ENCODE measurements at regions not wholly inside any gene's neighbourhood (a gene's known extent, or its start where the extent isn't known, plus 50 kb on each side); places are given as distances from the start of the nearest gene placed in this dataset.

- H3K4me1 ChIP-seq: no peaks in the 10 kb centered on the region
- FAIRE-seq: no peak
- no peak overlapping the region for H3K4me3 ChIP-seq
- no peaks in the 10 kb centered on the region for H3K9me3 ChIP-seq
- H3K27ac ChIP-seq: no peak overlapping the region
- no peak overlapping the region for H3K4me2 ChIP-seq
- TF ChIP-seq POLR2AphosphoS2 (conservative IDR thresholded peaks at IDR 0.05; ENCODE audit: low read length): no peak
- no peak for TF ChIP-seq POLR2A (IDR thresholded peaks at IDR 0.05; ENCODE audit: low read length)
- TF ChIP-seq MYC (IDR thresholded peaks at IDR 0.05; ENCODE audit: borderline replicate concordance, low read length): no peak
- TF ChIP-seq SMC3 (IDR thresholded peaks at IDR 0.05): no peak
- no peak for TF ChIP-seq MAZ (IDR thresholded peaks at IDR 0.05; ENCODE audit: borderline replicate concordance, low read depth, low read length)
- TF ChIP-seq PHF8 (IDR thresholded peaks at IDR 0.05; ENCODE audit: borderline replicate concordance, low read depth): no peak
- no peak for TF ChIP-seq NFE2L2 (conservative IDR thresholded peaks at IDR 0.05; ENCODE audit: low read length)
- TF ChIP-seq HDAC2 (IDR thresholded peaks at IDR 0.05): no peak
- no peak for TF ChIP-seq JUNB (IDR thresholded peaks at IDR 0.05)
- TF ChIP-seq ZNF302 (CRISPR knock-in tag; IDR thresholded peaks at IDR 0.05): no peak
- no peak for TF ChIP-seq TFCP2L1 (CRISPR knock-in tag; IDR thresholded peaks at IDR 0.05)
- no peak for TF ChIP-seq TP53 (CRISPR knock-in tag; IDR thresholded peaks at IDR 0.05)
- TF ChIP-seq FOXS1 (CRISPR knock-in tag; IDR thresholded peaks at IDR 0.05): no peak
- ATAC-seq: no peak
- ChIA-PET CTCF (no interaction called here), POLR2A (no interaction called here)
- no peak for DNase-seq (ENCODE audit: low read depth in 1 of 2, low spot score in 1 of 2)
These were observed 667.1 kb downstream of the TENT5A start for GRCh38 chr6:81085431-81085790.

- ATAC-seq (no peak), FAIRE-seq (no peak), DNase-seq (ENCODE audit: low read depth in 1 of 2, low spot score in 1 of 2) (no peak)
- Histone ChIP-seq H3K9me3 (no peaks in the 10 kb centered on the region), H3K27ac (no peak overlapping the region), H3K4me3 (no peak overlapping the region), H3K4me2 (no peak overlapping the region), H3K4me1 (no peaks in the 10 kb centered on the region)
- POLR2A ChIA-PET: no interaction called here
- CTCF ChIA-PET: no interaction called here
- 36% methylated on average over 6 of the region's 6 CpGs for WGBS (ENCODE audit: missing lambda C conversion rate)
- TF ChIP-seq CBX8 (IDR thresholded peaks at IDR 0.05): no peak
- TF ChIP-seq HDAC2 (IDR thresholded peaks at IDR 0.05): no peak
- no peak for TF ChIP-seq BCL3 (IDR thresholded peaks at IDR 0.05)
- TF ChIP-seq EHF (CRISPR knock-in tag; IDR thresholded peaks at IDR 0.05): no peak
- no peak for TF ChIP-seq RNF2 (IDR thresholded peaks at IDR 0.05; ENCODE audit: borderline replicate concordance, low read depth)
- no peak for TF ChIP-seq EP300 (IDR thresholded peaks at IDR 0.05)
- TF ChIP-seq MAZ (IDR thresholded peaks at IDR 0.05; ENCODE audit: borderline replicate concordance, low read depth, low read length): no peak
- no peak for TF ChIP-seq KDM5A (IDR thresholded peaks at IDR 0.05)
- no peak for TF ChIP-seq RAD21 (conservative IDR thresholded peaks at IDR 0.05 in 1 of 2, IDR thresholded peaks at IDR 0.05 in 1 of 2)
- TF ChIP-seq CEBPB (IDR thresholded peaks at IDR 0.05): no peak
- no peak for TF ChIP-seq ZFP36 (IDR thresholded peaks at IDR 0.05; ENCODE audit: borderline replicate concordance, partially characterized antibody)
- no peak for TF ChIP-seq NPAS2 (CRISPR knock-in tag; IDR thresholded peaks at IDR 0.05; ENCODE audit: borderline replicate concordance)
- TF ChIP-seq FOSB (CRISPR knock-in tag; IDR thresholded peaks at IDR 0.05): no peak
- no peak for TF ChIP-seq TP53 (CRISPR knock-in tag; IDR thresholded peaks at IDR 0.05)
- no peak for TF ChIP-seq TFCP2L1 (CRISPR knock-in tag; IDR thresholded peaks at IDR 0.05)
- TF ChIP-seq JUNB (IDR thresholded peaks at IDR 0.05): no peak
- no peak for TF ChIP-seq CBX2 (IDR thresholded peaks at IDR 0.05; ENCODE audit: borderline replicate concordance, low read depth)
- TF ChIP-seq REST (IDR thresholded peaks at IDR 0.05): no peak
These were observed 667.6 kb downstream of the TENT5A start for GRCh38 chr6:81084776-81085430.
